ENCODE measurements at regions not wholly inside any gene's neighbourhood (a gene's known extent, or its start where the extent isn't known, plus 50 kb on each side); places are given as distances from the start of the nearest gene placed in this dataset.

- DNase-seq, result no peak
Observed at GRCh38 chr6:113739041-113739655, 118.0 kb upstream of the MARCKS start.

- no peak for DNase-seq
Observed at GRCh38 chr6:113741651-113742050, 115.5 kb upstream of the MARCKS start.

- no peak for DNase-seq
Observed at GRCh38 chr6:113742342-113742741, 114.8 kb upstream of the MARCKS start.

- no peak for DNase-seq
Observed at GRCh38 chr6:113744861-113745260, 112.3 kb upstream of the MARCKS start.

- DNase-seq, result no peak
Observed at GRCh38 chr6:113750151-113750855, 106.8 kb upstream of the MARCKS start.

- no peak for DNase-seq
Observed at GRCh38 chr6:113754291-113754690, 102.9 kb upstream of the MARCKS start.

GRCh38 chr6:113755449-113756289 is 101.5 kb upstream of the MARCKS start:
- DNase-seq, result no peak

GRCh38 chr6:113756290-113756665 is 100.9 kb upstream of the MARCKS start:
- no peak for DNase-seq

- no peak for DNase-seq
Observed at GRCh38 chr6:113758214-113758613, 98.9 kb upstream of the MARCKS start.

- peak; percentile 36 for DNase-seq
Observed at GRCh38 chr6:113758826-113759574, 98.1 kb upstream of the MARCKS start.

- peak; percentile 41 for DNase-seq
Observed at GRCh38 chr6:113762641-113763040, 94.5 kb upstream of the MARCKS start.

- DNase-seq, result peak; percentile 9
Observed at GRCh38 chr6:113763311-113763766, 93.8 kb upstream of the MARCKS start.

- DNase-seq, result peak; percentile 82
Observed at GRCh38 chr6:113763876-113764275, 93.3 kb upstream of the MARCKS start.

- DNase-seq, result no peak
Observed at GRCh38 chr6:113765909-113766308, 91.2 kb upstream of the MARCKS start.

GRCh38 chr6:113767985-113768384 is 89.2 kb upstream of the MARCKS start:
- DNase-seq, result no peak

GRCh38 chr6:113772961-113773360 is 84.2 kb upstream of the MARCKS start:
- peak; percentile 45 for DNase-seq

- DNase-seq, result no peak
Observed at GRCh38 chr6:113774127-113774825, 82.9 kb upstream of the MARCKS start.

GRCh38 chr6:113776998-113777397 is 80.1 kb upstream of the MARCKS start:
- no peak for DNase-seq

- no peak for DNase-seq
Observed at GRCh38 chr6:113777601-113778000, 79.5 kb upstream of the MARCKS start.

- DNase-seq, result peak; percentile 13
Observed at GRCh38 chr6:113779656-113780055, 77.5 kb upstream of the MARCKS start.

GRCh38 chr6:113782636-113783035 is 74.5 kb upstream of the MARCKS start:
- DNase-seq, result no peak

- DNase-seq, result no peak
Observed at GRCh38 chr6:113786168-113786567, 71.0 kb upstream of the MARCKS start.

Data from dermis blood vessel endothelial cell (primary cell).